Renal cortex interstitium (tissue), 11 donors: ENCODE measurements at regions not wholly inside any gene's neighbourhood (a gene's known extent, or its start where the extent isn't known, plus 50 kb on each side); places are given as distances from the start of the nearest gene placed in this dataset.

Experiments used
- DNase-seq, 11 donors: peaks; one replicate each; pipeline ENCODE4 v3.0.0-alpha.2; 2013; ENCODE audit warnings: low read depth in 9 of 11, low spot score in 4 of 11; ENCODE audit errors: extremely low read depth in 1 of 11

DNA sequence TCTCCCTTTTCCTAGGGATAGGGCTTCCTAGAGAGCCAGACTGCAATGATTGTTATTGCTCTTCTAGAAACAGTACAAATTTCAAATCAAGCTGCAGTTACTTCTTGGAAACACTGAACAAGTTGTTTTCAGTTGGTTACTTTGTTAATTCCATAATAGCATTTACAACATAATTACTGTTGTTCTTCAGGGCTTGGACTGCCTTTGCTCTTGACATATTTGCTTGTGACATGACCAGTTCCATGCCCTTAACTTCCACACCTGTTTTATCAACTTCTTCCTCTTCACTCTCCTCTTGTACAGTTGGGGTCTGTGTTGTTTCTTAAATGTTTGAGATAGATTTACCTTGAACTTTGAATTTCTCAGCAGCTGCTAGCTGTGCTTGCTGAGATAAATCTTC is 104.4 kb downstream of the SEC23IP start:
- no peak for DNase-seq

DNA sequence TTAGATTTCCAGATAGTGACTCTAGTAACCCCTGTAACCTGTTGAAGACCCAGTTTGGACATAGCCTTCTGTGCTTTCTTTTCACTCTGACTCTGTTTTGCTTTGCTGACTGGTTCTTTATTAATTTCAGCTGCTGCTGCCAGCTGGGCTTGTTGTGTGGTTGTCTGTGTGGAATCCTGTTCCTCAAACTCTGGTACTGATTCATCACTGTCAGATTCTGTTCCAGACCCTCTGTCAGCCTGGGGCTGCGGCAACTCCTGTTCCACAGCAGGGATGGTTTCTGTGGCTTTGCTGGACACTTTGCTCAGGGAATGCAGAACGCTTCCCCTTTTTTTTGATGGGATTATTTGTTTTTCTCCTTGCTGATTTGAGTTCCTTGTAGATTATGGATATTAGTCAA is 104.9 kb downstream of the SEC23IP start:
- no peak for DNase-seq

DNA sequence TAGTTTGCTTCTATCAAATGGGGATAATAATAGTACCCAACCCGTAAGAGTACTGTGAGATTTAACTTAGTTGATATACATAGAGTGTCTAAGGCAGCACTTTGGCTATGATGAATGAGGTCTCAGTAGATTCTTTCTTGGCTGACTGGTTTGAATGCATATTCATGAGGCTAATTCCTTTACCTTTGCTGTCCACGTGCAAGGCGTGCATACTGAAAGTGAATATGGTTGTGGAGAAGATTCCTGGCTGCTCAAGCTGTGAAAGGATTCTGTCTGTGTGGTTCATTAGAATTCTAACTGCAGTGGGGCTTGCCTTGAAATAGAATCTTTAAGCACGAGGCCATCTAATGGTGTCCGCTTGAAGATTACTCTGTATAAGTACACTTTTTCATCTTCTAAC is 110.3 kb downstream of the SEC23IP start:
- DNase-seq: no peak

DNA sequence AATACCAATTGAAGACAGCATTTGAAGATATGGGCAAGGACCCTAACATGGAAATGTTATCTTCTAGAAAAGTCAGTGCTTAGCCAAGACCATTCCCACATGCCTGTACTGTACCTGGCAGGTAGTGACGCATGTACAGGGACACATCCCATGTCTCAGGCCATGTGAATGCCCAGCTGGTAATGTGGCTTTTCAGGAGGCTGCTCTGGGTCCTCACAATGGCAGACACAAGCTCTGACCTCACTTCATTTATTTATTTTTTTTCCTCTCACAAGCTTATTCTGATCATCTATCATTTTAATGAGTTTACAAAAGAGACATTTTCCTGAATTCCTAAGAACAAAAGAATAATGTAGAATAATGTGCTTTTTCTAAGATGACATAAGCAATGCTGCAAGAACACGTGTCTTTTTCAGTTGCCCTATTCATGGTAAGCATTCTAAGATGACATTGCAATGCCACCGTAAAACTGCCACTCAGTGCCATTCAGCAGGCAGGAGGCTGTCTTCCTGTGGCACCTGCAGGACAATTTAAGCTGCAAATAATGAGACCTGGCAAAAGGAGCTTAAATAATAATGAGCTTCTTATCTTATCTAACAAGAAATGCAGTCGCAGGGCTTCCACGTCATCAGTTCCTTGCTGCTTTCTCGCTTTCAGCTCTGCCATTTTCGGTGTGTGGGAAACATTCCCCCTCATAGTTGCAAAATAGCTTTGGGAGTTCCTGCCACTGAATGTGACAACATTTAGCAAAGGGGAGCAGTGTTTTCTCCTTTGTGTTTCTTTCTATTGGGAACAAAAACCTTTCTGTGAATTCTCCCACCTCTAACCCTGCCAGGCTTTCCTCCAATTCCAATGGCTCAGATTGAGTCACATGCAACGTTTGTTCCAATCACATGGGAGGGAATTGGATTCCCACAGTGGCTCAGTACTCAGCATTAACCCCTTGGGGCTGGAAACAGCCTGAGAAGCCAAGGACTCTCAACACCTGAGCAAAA is 113.0 kb downstream of the SEC23IP start:
- DNase-seq: no peak

DNA sequence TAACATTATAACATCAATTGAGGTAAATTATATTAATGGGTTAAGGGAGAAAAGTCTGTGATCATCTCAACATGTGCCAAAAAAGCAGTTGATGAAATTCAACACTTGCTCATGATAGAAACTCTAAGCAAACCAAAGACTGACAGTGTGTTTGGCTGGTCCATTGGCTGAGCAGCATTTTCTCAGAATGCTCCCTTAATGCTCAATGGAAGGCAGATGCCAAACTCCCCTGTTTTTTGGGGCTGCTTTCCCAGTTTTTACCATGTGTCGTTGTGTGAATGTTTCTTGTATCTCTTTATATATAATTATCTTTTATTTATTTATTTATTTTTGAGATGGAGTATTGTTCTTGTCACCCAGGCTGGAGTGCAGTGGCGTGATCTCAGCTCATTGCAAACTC is 114.7 kb downstream of the SEC23IP start:
- no peak for DNase-seq

DNA sequence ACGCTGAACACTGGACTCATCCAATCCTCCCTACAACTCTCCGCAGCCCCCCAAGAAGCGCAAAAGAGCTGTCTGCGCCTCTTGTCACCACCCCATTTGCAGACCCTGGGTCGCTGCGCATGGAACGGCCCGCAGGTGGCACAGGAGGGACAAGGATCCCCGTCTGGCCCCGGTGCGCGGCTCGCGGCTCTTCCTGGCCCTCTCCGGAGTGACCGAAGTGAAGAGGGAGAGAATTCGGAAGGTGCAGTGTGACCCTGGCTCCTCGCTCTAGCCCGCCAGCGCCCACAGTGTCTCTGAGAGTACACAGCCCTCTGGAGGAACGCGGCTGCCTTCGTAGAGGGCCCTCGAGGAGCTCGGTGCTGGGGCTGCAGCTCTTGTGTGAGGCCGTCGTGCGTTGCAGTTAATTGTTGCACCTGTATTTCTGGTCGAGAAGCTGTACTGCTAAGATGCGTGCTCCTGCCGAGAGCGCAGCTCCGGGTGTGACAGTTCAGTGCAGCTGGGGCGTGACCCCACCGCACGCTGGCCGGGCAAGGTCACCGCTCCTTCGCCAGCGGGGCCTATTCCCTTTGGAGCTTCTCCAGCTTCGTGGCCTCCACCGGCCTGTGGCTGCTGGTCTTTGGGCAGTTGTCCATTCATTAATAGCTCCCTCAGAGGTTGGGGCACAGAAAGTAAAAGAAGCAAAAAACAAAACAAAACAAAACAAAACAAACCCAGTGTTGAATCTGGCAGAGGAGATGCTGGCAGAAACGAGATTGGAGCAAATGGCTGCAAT is 119.0 kb downstream of the SEC23IP start:
- peak in 5 of 11 donors; percentile 5 to 22 (median 9) for DNase-seq

DNA sequence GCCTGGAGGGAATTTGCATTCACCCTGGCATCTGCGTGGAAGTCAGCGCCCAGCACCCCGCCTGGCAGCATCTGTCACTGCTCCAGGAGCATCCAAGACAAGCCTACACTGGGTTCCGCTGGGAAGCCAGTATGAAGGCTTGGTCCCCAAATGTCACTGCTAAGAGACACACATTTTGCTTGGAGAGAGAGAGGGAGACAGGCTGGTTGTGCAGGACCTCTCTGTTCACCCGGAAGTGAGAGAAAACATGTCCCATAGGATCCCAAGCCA is 119.5 kb downstream of the SEC23IP start:
- DNase-seq: no peak

DNA sequence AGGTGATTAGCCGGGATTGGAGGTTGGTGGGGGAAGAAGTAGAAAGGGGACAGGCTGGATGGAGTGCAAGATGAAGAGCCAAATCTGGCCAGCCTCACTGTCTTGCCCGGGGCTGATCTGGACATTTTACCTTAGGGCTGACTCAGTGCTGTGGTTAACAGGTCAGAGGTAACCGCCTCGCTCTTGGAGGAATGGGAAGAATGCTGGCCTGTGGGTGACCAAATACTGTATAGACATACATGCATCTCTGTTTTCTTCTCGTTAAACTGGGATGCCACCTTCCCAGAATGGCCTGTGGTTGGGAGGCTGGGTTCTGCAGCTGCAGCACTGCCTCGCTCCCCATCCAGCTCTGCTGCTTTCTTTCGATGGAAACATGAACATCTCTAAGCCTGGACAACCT is 120.0 kb downstream of the SEC23IP start:
- no peak for DNase-seq

DNA sequence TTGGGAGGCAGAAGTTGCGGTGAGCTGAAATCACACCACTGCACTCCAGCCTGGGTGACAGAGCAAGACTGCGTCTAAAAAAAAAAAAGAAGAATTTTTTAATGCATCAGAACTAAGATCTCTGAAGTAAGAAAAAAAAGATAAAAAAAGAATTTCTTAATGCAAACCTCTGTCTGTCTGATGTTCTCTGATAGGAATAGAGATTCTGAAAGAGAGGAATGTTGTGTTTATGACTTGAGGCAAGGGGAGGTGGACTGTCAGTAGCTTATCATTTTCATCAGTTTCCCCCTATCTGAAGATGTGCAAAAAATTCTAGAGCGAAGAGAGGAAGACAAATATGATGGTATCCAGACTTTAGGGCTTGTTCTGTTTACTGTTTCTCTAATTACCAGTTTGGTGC is 121.5 kb downstream of the SEC23IP start:
- DNase-seq: no peak

DNA sequence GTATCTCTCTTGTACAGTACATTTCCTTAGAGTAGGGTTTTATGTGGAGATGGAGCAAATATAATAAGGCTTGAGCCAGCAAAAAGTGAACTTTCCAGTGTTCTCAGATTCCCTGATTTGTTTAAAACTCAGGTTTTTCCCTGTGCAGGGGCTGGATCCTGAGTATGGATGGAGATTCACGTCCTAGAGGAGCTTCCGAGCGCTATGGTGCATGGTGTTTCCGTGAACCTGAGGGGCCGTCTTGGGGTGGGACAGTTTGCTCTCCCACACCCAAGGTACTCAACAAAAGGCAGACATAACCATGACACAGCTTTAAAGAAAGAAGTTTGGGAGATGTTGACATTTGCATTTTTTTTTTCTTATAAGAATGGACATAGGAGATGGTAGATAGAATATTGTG is 122.5 kb downstream of the SEC23IP start:
- DNase-seq: no peak

DNA sequence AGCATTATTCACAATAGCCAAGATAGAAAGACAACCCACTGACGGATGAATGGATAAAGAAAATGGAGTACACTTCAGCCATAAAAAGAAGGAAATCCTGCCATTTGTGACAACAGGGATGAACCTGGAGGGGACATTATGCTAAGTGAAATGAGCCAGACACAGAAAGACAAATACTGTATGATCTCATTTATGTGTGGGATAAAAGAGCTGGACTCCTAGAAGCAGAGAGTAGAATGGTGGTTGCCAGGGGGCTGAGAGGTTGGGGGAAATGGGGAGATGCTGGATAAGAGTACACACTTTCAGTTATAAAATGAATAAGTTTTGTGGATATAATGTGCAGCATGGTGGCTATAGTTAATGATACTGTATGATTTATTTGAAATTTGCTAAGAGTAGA is 124.4 kb downstream of the SEC23IP start:
- DNase-seq: no peak

DNA sequence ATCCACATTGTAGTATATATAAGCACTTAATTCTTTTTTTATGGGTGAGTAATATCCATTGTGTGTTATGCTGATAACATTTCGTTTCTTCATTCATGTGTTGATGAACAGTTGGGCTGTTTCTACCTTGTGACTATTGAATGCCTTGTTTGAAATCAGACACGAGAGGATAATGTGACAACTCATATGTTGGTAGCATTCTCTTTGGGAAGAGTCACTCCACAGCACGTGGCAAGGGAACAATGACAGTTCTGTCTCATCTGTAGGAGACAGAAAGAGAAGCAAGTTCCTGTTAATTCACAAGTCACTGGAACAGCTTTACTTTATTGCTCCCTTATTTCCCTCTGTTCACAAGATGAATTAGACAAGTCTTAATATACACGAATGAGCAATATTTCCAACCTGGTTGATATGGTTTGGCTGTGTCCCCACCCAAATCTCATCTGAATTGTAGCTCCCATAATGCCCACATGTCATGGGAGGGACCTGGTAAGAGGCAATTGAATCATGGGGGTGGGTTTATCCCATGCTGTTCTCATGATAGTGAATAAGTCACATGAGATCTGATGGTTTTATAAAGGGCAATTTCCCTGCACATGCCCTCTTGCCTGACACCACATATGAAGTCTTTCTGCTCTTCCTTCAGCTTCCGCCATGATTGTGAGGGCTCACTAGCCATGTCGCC is 125.3 kb downstream of the SEC23IP start:
- no peak for DNase-seq

DNA sequence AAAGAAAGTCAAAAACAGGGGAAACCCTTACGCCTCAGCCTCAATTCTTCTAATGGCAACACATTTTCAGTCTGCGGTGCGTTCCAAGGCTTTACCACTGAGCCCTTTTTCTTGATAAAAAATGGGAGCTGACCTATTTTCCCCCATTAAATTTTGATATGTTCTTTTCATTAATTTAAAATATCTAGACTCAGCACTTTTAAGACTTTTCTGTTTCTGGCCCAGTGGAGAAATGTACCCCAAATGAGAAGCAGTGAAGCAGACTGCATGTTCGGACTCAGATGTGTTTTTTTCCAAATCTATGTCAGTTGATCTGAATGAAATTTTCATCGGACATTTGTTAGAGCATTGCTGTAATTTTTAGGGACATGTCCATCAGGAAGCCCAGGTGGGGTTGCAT is 126.2 kb downstream of the SEC23IP start:
- DNase-seq: no peak

DNA sequence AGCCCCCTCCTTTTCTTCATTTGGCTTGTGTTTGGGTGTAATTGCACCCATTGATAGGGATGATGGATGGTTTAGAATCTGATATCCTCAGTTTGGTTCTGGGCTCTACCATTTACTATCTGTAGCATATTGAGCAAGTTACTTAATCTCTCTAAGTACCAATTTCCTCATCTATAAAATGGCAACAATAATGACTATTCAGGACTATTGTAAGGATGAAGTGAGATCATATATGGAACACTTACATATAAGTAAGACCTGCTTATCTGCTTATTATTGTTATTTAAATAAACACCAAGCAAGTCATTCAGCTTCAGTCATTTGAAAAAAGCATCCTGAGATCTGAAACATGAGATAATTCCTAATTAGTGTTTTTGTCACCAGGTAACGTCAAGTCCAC is 127.0 kb downstream of the SEC23IP start:
- DNase-seq: no peak

DNA sequence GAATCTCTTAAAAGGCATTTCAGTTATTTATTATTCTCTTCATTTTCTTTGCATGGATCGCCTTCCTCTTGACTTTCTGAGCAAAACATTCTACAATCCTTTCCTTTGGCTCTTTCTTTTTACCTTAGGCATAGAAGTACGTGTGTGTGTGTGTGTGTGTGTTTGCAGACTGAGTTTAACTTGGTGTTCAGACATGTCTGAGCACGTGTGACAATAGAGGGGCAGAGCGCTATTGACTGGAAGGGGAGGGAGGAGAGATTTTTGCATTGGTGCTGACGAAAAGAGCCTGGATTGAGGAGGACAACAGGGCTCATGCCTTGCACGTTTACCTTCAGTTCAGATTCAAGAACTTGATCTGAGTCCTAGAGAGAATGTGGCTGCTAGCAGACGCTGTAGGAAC is 129.8 kb downstream of the SEC23IP start:
- no peak for DNase-seq

DNA sequence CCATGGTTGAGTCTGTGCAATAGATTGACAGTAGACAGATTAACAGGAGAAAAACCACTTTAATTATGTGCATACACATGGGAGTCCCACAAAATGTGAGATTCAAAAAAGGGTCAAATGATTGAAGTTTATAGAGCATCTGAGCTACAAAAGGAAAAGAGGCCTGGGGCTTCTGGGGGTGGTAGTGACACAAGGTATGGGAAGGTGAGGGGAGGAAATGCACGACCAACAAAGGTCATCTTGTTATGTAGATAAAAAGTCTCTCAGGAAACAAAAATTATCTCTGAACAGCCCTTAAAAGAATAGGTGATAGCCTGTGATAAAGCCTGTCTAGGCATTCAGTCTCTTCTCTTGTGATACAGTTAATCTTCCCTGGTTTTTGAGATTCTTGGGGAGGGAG is 141.7 kb downstream of the SEC23IP start:
- DNase-seq: no peak

DNA sequence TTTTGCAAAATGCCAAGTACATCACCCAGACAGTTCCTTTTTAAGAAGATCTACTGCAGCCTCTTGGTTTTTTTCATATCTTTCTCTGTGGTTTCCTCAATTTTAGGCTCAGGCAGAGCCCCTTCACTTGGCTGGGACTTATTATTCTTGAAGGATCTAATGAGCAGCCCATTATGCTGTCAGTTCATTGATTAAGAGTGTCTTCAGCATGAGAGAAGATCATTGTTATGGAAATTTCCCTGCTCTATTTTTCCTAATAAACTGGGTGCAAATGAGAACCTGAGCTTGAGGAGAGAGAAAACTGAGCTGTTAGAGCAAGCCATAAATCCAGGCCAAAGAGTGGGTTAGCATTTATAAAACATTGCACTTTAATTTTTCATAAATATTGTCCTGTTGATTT is 146.5 kb downstream of the SEC23IP start:
- DNase-seq: no peak

DNA sequence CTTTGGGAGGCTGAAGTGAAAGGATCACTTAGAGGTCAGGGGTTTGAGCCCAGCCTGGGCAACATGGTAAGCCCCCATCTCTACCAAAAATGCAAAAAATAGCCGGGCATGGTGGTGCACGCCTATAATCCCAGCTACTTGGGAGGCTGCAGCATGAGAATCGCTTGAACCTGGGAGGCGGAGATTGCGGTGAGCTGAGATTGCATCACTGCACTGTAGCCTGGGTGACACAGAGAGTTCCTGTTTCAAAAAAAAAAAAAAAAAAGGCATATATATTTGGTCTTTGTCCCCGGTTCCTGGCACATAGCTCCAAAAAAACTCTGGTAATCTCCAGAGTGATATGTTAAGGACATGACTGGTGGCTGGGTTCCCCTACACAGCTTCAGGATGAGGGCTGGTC is 147.3 kb downstream of the SEC23IP start:
- DNase-seq: no peak

DNA sequence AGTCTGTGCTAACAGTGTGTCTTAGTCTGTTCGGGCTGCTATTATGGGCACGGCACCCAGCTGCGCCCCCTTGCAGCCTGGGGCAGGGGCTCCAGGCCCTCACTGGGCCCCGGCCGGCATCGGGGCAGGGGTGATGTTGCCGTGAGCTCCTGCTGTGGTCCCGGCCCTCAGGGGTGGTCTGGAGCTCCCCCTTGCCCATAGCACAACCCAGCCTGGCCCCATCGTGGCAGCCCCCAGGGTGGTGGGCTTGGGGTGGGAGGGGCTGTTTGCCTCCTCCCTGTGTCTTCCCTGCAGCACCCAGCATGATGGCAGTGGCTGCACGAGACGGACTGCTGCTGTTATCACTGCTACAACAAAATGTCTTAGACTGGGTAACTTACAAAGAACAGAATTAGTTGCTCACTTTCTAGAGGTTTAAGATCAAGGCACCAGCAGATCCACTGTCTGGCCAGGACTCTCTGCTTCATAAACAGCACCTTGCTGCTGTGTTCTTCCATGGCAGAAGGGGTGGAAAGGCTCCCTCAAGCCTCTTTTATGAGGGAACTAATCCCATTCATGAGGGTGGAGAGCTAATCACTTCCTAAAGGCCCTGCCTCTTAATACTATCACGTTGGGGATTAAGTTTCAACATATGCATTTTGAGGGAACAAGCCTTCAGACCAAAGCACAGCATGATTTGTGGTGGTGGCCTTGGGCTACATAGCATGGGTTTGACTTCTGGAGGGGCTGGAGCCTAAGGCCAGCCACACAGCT is 149.5 kb downstream of the SEC23IP start:
- DNase-seq: no peak
